Stimulated activated naive B cell treated with anti-CD40 and anti-IgM and Interleukin-4, amounts not matched to agents 10 μg/mL and 1 μg/mL and 100 μg/mL, for 72 hours (primary cell): ENCODE measurements at regions not wholly inside any gene's neighbourhood (a gene's known extent, or its start where the extent isn't known, plus 50 kb on each side); places are given as distances from the start of the nearest gene placed in this dataset.

Experiments
- ATAC-seq, 2 donors: fragments of 150-1000 bp; cut with Tn5 transposase; replicated peaks; 2 replicates each; pipeline ENCODE4 v1.10.0; 2021; ENCODE audit warnings: moderate library complexity in 1 of 2
- DNase-seq: peaks from one replicate; pipeline ENCODE4 v3.0.0; 2021
- H3K27ac Mint-ChIP-seq: one replicate; pipeline ENCODE4 v1.8.0; 2022; ENCODE audit warnings: mild to moderate bottlenecking, mixed read lengths
- H3K27me3 Mint-ChIP-seq, 2 donors: one replicate each; pipeline ENCODE4 v1.8.0; 2022; ENCODE audit warnings: mixed read lengths in 2 of 2
- H3K36me3 Mint-ChIP-seq, 2 donors: one replicate each; pipeline ENCODE4 v1.8.0; 2022; ENCODE audit warnings: mixed read lengths in 2 of 2, mild to moderate bottlenecking in 1 of 2
- H3K4me1 Mint-ChIP-seq, 2 donors: one replicate each; pipeline ENCODE4 v1.8.0; 2022; ENCODE audit warnings: mixed read lengths in 2 of 2, mild to moderate bottlenecking in 1 of 2
- H3K4me3 Mint-ChIP-seq, 2 donors: one replicate each; pipeline ENCODE4 v1.8.0; 2022; ENCODE audit warnings: mild to moderate bottlenecking in 2 of 2, mixed read lengths in 2 of 2, moderate library complexity in 1 of 2
- H3K9me3 Mint-ChIP-seq, 2 donors: one replicate each; pipeline ENCODE4 v1.8.0; 2022; ENCODE audit warnings: mixed read lengths in 2 of 2, mild to moderate bottlenecking in 1 of 2

DNA sequence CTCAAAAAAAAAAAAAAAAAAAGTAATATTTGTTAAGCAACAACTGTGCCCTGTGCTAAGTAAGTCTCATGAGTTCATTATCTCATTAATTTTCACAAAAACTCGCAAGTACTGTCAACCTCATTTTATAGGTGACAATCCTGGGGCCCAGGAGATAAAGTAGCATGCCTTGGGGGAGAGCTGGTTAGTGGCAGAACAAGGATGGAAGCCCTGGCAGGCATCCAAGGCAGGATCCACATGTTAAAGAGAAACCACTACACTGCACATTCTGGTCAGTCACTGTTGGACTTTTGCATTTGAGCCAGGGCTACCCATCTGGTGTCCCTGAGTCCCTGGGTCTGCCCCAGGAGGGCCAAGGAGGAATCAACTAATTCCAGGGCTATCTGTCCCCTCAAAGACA, 54.6 kb downstream of the ZFP36L2 start:
- H3K27ac Mint-ChIP-seq, result no peak overlapping the region
- no peak overlapping the region for H3K4me3 Mint-ChIP-seq
- H3K27me3 Mint-ChIP-seq, result no peaks in the 10 kb centered on the region

GRCh38 chr2:43170405-43171105, 55.9 kb downstream of the ZFP36L2 start:
- ATAC-seq (no peak), DNase-seq (no peak)
- Mint-ChIP-seq H3K9me3 (peaks cover 8 to 9% of the 10 kb centered on the region in 2 donors), H3K36me3 (peaks cover 6 to 8% of the 10 kb centered on the region in 2 donors), H3K4me3 (no peak overlapping the region), H3K27ac (peak overlapping the region; percentile 67), H3K4me1 (peaks cover 55 to 76% of the 10 kb centered on the region in 2 donors), H3K27me3 (no peaks in the 10 kb centered on the region)

More for the DNA sequence above, 54.6 kb downstream of the ZFP36L2 start:
- ATAC-seq, result no peak
- Mint-ChIP-seq H3K9me3 (peaks cover 8 to 11% of the 10 kb centered on the region in 2 donors), H3K4me1 (peaks cover 55 to 72% of the 10 kb centered on the region in 2 donors), H3K36me3 (peaks cover 7 to 9% of the 10 kb centered on the region in 2 donors)
- DNase-seq, result no peak

- no peak for ATAC-seq
- Mint-ChIP-seq H3K36me3 (peaks cover under 1 to 5% of the 10 kb centered on the region in 2 donors), H3K9me3 (peaks cover 7 to 8% of the 10 kb centered on the region in 2 donors), H3K4me1 (peaks cover 50 to 80% of the 10 kb centered on the region in 2 donors), H3K4me3 (peak overlapping the region; percentile 69), H3K27me3 (no peaks in the 10 kb centered on the region), H3K27ac (peak overlapping the region; percentile 95)
- no peak for DNase-seq
These were observed 56.4 kb downstream of the ZFP36L2 start for GRCh38 chr2:43169987-43170386.

DNA sequence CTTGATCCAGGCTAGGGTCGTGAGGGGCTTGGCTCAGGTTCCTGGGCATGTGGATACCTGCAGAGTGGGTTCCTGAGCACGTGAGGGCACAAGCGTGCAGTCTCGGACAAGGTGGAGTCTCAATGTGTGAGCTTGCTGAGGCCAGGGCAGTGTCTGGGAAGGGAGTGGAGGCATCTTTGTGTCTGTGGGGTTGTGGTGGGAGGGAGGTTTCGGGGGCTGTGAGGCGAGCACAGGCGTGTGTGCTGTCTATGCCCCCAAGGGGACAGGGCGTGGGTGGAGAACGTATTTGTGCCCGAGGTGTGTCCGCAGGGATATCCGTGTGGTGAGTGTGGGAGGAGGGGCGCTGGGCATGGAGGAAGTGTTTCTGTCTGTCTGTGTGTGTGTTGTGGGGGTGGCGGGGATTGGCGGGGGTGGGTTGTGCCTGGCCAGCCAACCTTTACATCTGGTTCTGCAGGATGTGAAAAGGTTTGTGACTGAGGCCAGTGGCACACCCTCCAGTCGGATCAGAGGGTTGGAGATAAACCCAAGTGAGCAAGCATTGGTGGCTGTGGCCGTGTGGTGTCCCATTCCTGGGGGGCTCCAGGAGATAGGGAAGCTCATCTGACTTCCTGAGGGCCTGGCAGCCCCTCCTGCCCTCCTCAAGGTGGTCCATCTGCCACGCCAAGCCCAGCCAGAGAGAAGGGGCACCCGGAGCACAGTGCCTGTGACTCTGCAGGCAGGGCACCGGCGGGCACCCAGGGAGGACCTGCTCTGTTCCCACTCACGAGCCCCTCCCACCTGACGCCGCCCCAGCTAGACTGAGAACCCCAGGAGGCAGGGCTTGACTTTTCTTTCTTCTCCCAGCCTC, 57.1 kb downstream of the ZFP36L2 start:
- DNase-seq (peak; percentile 89), ATAC-seq (peak; percentile 80 to 85)
- Mint-ChIP-seq H3K27ac (peak overlapping the region; percentile 95), H3K36me3 (no peaks in the 10 kb centered on the region), H3K4me1 (peaks cover 43 to 74% of the 10 kb centered on the region in 2 donors), H3K4me3 (peak overlapping the region; percentile 69), H3K27me3 (no peaks in the 10 kb centered on the region), H3K9me3 (peaks cover 2 to 3% of the 10 kb centered on the region in 2 donors)

DNA sequence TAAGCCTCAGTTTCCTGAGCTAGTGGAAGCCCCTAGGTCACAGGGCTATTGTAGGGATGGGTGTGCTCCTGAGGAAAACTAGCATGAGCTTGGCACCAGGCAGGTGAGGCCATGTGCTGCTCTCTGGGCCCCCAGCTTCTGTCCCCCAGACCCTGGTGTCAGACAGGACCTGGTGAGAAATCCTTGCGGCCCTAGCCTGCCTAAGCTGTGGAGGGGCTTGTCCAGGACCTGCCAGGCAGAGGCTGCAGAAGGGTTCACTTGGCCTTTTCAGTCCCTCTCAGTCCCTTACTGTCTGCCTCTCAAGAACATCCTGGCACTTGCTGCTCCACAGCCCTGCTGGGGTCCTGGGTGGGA, 58.4 kb downstream of the ZFP36L2 start:
- DNase-seq (no peak), ATAC-seq (no peak)
- H3K4me3 Mint-ChIP-seq, result peak overlapping the region in 1 of 2 donors; percentile 0
- H3K27me3 Mint-ChIP-seq, result no peaks in the 10 kb centered on the region
- peak overlapping the region; percentile 95 for H3K27ac Mint-ChIP-seq
- no peaks in the 10 kb centered on the region for H3K36me3 Mint-ChIP-seq
- H3K9me3 Mint-ChIP-seq, result peaks cover 2 to 3% of the 10 kb centered on the region in 2 donors
- peaks cover 47 to 67% of the 10 kb centered on the region in 2 donors for H3K4me1 Mint-ChIP-seq

GRCh38 chr2:43165378-43166069, 60.9 kb downstream of the ZFP36L2 start:
- Mint-ChIP-seq H3K4me3 (no peak overlapping the region), H3K27me3 (no peaks in the 10 kb centered on the region), H3K36me3 (no peaks in the 10 kb centered on the region), H3K9me3 (peaks cover 2 to 3% of the 10 kb centered on the region in 2 donors), H3K27ac (no peak overlapping the region), H3K4me1 (peaks cover 44 to 61% of the 10 kb centered on the region in 2 donors)
- no peak for ATAC-seq
- no peak for DNase-seq

DNA sequence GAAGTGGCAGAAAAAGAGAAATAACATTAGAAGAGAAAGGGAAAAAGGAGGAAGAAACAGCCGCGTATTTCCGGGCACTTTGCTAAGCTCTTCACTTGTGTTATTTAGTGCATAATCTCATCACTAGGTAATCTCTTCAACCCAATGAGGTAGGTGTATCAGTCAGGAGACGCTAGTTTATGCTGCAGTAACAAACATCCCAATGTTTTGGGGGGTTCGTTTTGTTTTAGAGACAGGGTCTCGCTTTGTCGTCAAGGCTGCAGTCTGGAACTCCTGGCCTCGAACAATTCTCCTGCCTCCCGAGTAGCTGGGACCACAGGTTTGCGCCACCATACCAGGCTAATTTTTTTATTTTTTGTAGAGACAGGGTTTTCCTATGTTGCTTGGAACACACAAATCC, 61.7 kb downstream of the ZFP36L2 start:
- H3K4me1 Mint-ChIP-seq, result peaks cover 44 to 61% of the 10 kb centered on the region in 2 donors
- H3K27ac Mint-ChIP-seq, result peak overlapping the region; percentile 1
- no peak for ATAC-seq
- DNase-seq, result no peak
- H3K9me3 Mint-ChIP-seq, result peaks cover 2 to 3% of the 10 kb centered on the region in 2 donors
- H3K36me3 Mint-ChIP-seq, result no peaks in the 10 kb centered on the region
- no peak overlapping the region for H3K4me3 Mint-ChIP-seq
- no peaks in the 10 kb centered on the region for H3K27me3 Mint-ChIP-seq

GRCh38 chr2:43163584-43164270, 62.7 kb downstream of the ZFP36L2 start:
- Mint-ChIP-seq H3K36me3 (no peaks in the 10 kb centered on the region), H3K27me3 (no peaks in the 10 kb centered on the region), H3K9me3 (no peaks in the 10 kb centered on the region), H3K4me3 (no peak overlapping the region), H3K27ac (no peak overlapping the region), H3K4me1 (peaks cover 42 to 61% of the 10 kb centered on the region in 2 donors)
- no peak for DNase-seq
- no peak for ATAC-seq

GRCh38 chr2:43162511-43162776, 64.0 kb downstream of the ZFP36L2 start:
- ATAC-seq, result no peak
- no peak for DNase-seq
- Mint-ChIP-seq H3K9me3 (no peaks in the 10 kb centered on the region), H3K27me3 (no peaks in the 10 kb centered on the region), H3K4me3 (no peak overlapping the region), H3K36me3 (no peaks in the 10 kb centered on the region), H3K27ac (no peak overlapping the region), H3K4me1 (peaks cover 40 to 60% of the 10 kb centered on the region in 2 donors)

DNA sequence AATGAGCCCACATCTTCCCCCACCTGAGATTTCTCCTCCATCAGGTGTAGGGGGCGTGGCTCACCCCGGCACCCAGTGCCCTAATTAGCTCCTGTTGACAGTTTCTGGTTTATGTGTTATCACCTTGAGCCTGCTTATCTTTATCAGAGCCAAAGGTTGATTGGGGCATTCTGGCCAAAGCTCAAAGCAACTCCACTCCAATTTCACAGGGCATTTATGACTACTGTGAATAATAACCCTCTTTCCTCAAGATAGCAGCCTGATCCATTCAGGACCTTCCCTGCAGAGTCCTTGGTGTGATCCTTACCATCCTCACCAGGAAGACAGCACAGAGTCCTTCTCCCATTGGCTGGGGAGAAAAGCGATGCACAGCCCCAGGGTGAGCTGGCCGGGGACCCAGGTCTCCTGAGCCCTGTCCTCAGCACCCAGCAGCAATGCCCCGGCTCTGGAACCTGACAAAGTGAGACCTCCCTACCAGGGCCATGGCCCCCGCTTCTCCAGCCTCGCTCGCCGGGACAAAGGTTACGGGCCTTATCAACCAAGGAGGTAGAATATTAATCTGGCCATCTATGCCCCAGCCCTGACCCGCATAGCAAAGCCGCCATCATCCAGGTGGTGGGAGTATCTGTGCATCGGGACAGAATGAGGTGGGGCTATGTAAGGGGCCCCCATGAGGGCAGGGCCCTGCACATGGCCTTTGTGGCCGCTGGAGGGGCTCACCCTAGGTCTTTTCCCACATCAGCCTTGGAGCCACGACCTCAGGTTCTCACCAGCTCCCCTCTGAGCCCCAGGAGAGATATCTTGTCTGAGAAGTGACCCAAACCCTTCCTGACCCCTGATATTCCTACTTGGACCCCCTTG, 64.5 kb downstream of the ZFP36L2 start:
- H3K36me3 Mint-ChIP-seq, result no peaks in the 10 kb centered on the region
- ATAC-seq (no peak), DNase-seq (no peak)
- no peak overlapping the region for H3K4me3 Mint-ChIP-seq
- no peaks in the 10 kb centered on the region for H3K27me3 Mint-ChIP-seq
- H3K27ac Mint-ChIP-seq, result no peak overlapping the region
- no peaks in the 10 kb centered on the region for H3K9me3 Mint-ChIP-seq
- H3K4me1 Mint-ChIP-seq, result peaks cover 39 to 60% of the 10 kb centered on the region in 2 donors

DNA sequence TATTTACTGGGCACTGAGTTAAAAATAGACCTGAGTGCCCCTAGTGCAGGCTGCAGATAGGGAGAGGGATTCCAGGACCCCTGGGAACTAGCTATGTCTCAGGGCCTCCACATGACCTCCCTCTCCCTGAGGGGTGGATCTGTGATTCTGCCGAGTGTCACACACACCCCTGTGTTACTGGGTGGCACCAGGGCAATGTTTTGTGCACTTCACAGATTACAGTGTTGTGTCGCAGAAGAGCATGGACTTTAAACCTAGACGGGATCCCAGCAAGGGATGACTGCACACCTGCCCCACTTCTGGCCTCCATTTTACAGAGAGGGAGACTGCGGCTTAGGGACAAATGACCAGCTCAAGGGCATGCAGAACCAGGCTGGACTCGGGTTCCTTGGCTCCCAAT, 65.6 kb downstream of the ZFP36L2 start:
- Mint-ChIP-seq H3K36me3 (no peaks in the 10 kb centered on the region), H3K27ac (no peak overlapping the region), H3K4me3 (no peak overlapping the region), H3K9me3 (no peaks in the 10 kb centered on the region), H3K27me3 (no peaks in the 10 kb centered on the region), H3K4me1 (peaks cover 38 to 58% of the 10 kb centered on the region in 2 donors)
- ATAC-seq, result no peak
- no peak for DNase-seq

- DNase-seq (no peak), ATAC-seq (no peak)
- no peaks in the 10 kb centered on the region for H3K9me3 Mint-ChIP-seq
- H3K4me1 Mint-ChIP-seq, result peaks cover 37 to 50% of the 10 kb centered on the region in 2 donors
- H3K4me3 Mint-ChIP-seq, result no peak overlapping the region
- H3K27me3 Mint-ChIP-seq, result no peaks in the 10 kb centered on the region
- peak overlapping the region; percentile 89 for H3K27ac Mint-ChIP-seq
- H3K36me3 Mint-ChIP-seq, result no peaks in the 10 kb centered on the region
These were observed 66.6 kb downstream of the ZFP36L2 start for GRCh38 chr2:43159797-43160196.

- ATAC-seq (peak; percentile 46 to 68), DNase-seq (no peak)
- Mint-ChIP-seq H3K9me3 (no peaks in the 10 kb centered on the region), H3K27ac (peak overlapping the region; percentile 94), H3K4me3 (peak overlapping the region; percentile 61 to 68), H3K4me1 (peaks cover 39 to 59% of the 10 kb centered on the region in 2 donors), H3K36me3 (no peaks in the 10 kb centered on the region), H3K27me3 (no peaks in the 10 kb centered on the region)
These were observed 68.0 kb downstream of the ZFP36L2 start for GRCh38 chr2:43158259-43158880.
